ENCODE measurements at regions not wholly inside any gene's neighbourhood (a gene's known extent, or its start where the extent isn't known, plus 50 kb on each side); places are given as distances from the start of the nearest gene placed in this dataset.
"Not testable (repeated sequence)": the region's sequence is repeated elsewhere in the genome, so short reads cannot be mapped to it uniquely, and the experiment has no call there.

DNA sequence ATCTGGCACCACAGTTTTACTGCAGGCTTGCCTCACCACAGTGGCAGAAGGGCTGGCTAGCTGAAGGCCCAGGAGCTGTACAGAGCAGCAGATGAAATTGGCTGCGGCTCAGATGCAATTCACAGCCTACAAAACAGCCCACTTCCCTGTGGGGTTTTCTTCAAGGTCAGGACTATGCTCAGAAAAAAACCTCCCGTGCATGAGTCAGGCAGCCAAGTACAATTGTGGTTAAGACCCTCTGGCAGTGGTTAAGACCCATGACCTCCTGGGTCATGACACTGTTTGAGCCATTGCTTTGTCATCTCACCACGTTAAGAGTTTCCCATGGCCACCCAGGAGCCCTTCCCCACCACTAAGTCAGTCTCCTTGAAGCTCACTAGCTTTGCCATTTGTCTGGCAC, 276.3 kb downstream of the HNRNPD start:
- intact Hi-C loops (cut with DNase I; ENCODE audit: low total_unique reads): no loop called here

DNA sequence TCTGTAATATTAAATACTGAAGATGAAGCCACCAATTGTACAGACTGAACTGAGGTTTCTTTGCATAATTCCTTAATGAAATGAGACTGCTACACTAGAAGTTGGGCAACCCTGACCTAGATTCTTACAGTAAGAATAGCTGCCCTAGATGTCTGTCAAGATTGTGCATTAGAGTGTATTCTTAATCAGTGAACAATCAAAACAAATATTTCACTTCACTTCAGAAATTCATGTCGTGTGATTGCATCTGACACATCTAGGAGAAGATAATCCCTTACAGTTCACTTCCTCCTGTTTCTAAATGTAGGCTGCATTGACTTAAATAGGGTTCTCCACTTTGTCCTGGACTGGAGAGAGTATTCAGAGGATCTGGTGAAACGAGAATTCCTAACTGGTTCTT, 283.1 kb downstream of the HNRNPD start:
- Histone ChIP-seq H3K27me3 (no peaks in the 10 kb centered on the region), H3K27ac (no peak overlapping the region), H3K4me3 (no peak overlapping the region), H3K9me3 (no peaks in the 10 kb centered on the region), H3K4me1 (no peaks in the 10 kb centered on the region), H3K36me3 (no peaks in the 10 kb centered on the region)
- in situ Hi-C loops (cut with MboI; ENCODE audit: low pct_ligation_motif_present in 1 of 4, low pct_unique_long_range_greater_than_20kb in 1 of 4, low sequenced_read_pairs in 3 of 4) (no loop called here), intact Hi-C loops (cut with DNase I; ENCODE audit: low total_unique reads) (no loop called here)
- 33 to 46% methylated on average over 1 to 2 of the region's 2 CpGs for WGBS, 2 donors (ENCODE audit: low coverage in 1 of 2)
- DNase-seq: no peak
- TF ChIP-seq POLR2AphosphoS5 (IDR thresholded peaks at IDR 0.05): no peak
- TF ChIP-seq, protein P1, sequence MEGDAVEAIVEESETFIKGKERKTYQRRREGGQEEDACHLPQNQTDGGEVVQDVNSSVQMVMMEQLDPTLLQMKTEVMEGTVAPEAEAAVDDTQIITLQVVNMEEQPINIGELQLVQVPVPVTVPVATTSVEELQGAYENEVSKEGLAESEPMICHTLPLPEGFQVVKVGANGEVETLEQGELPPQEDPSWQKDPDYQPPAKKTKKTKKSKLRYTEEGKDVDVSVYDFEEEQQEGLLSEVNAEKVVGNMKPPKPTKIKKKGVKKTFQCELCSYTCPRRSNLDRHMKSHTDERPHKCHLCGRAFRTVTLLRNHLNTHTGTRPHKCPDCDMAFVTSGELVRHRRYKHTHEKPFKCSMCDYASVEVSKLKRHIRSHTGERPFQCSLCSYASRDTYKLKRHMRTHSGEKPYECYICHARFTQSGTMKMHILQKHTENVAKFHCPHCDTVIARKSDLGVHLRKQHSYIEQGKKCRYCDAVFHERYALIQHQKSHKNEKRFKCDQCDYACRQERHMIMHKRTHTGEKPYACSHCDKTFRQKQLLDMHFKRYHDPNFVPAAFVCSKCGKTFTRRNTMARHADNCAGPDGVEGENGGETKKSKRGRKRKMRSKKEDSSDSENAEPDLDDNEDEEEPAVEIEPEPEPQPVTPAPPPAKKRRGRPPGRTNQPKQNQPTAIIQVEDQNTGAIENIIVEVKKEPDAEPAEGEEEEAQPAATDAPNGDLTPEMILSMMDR (IDR thresholded peaks at IDR 0.05): no peak

More for the DNA sequence above, 276.3 kb downstream of the HNRNPD start:
- 49% methylated on average over 3 of the region's 3 CpGs; no CpG with 5 or more reads in 1 of the 2 donors for WGBS, 2 donors (ENCODE audit: low coverage in 1 of 2)
- DNase-seq: no peak
- Histone ChIP-seq H3K4me1 (no peaks in the 10 kb centered on the region), H3K36me3 (no peaks in the 10 kb centered on the region), H3K27ac (no peak overlapping the region), H3K9me3 (no peaks in the 10 kb centered on the region), H3K27me3 (no peaks in the 10 kb centered on the region), H3K4me3 (no peak overlapping the region)
- TF ChIP-seq POLR2AphosphoS5 (IDR thresholded peaks at IDR 0.05): no peak
- no peak for TF ChIP-seq EP300 (IDR thresholded peaks at IDR 0.05; ENCODE audit: low read depth)
- TF ChIP-seq, protein P1 (IDR thresholded peaks at IDR 0.05): no peak
- TF ChIP-seq POLR2A (IDR thresholded peaks at IDR 0.05): no peak
- in situ Hi-C loops (cut with MboI; ENCODE audit: low pct_ligation_motif_present in 1 of 4, low pct_unique_long_range_greater_than_20kb in 1 of 4, low sequenced_read_pairs in 3 of 4): no loop called here

DNA sequence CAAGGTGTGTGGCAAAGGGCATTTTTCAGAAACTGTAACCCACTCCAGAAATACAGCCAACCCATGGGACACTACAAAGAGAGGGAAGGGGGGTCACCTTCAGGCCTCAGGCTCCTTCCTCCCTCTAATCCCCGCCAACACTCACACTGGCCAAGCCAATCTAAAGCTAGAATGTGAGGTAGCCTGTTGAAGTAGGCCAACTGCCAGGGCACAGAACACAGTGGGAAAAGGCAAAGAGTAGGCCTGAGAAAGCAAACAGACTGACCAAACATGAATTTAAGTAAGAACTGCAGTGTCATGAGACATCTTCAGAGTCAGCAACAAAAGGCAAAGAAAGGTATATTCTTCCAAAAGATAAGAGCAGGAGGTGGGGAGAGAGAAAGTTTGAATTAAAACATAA, 289.0 kb downstream of the HNRNPD start:
- no peak for DNase-seq

DNA sequence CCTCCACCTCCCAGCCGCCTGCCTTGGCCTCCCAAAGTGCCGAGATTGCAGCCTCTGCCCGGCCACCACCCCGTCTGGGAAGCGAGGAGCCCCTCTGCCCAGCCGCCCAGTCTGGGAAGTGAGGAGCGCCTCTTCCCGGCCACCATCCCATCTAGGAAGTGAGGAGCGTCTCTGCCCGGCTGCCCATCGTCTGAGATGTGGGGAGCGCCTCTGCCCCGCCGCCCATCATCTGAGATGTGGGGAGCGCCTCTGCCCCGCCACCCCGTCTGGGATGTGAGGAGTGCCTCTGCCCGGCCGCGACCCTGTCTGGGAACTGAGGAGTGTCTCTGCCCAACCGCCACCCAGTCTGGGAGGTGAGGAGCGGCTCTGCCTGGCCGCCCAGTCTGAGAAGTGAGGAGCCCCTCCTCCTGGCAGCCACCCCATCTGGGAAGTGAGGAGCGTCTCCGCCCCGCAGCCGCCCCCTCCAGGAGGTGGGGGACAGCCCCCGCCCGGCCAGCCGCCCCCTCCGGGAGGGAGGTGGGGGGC, 296.3 kb downstream of the HNRNPD start:
- H3K9me3 ChIP-seq; H3K36me3 ChIP-seq; H3K27me3 ChIP-seq; H3K27ac ChIP-seq; DNase-seq; in situ Hi-C loops (cut with MboI; ENCODE audit: low pct_ligation_motif_present in 1 of 4, low pct_unique_long_range_greater_than_20kb in 1 of 4, low sequenced_read_pairs in 3 of 4); H3K4me3 ChIP-seq; H3K4me1 ChIP-seq; intact Hi-C loops (cut with DNase I; ENCODE audit: low total_unique reads): not testable (repeated sequence)
- 89% methylated on average over 23 of the region's 31 CpGs; no CpG with 5 or more reads in 1 of the 2 donors for WGBS, 2 donors (ENCODE audit: low coverage in 1 of 2)

More for the DNA sequence above, 289.0 kb downstream of the HNRNPD start:
- WGBS, 2 donors (ENCODE audit: low coverage in 1 of 2): 100% methylated on average over 1 of the region's 1 CpG
- Histone ChIP-seq H3K27me3 (no peaks in the 10 kb centered on the region), H3K27ac (no peak overlapping the region), H3K4me3 (no peak overlapping the region), H3K9me3 (no peaks in the 10 kb centered on the region), H3K36me3 (no peaks in the 10 kb centered on the region), H3K4me1 (no peaks in the 10 kb centered on the region)
- intact Hi-C loops (cut with DNase I; ENCODE audit: low total_unique reads): no loop called here
- in situ Hi-C loops (cut with MboI; ENCODE audit: low pct_ligation_motif_present in 1 of 4, low pct_unique_long_range_greater_than_20kb in 1 of 4, low sequenced_read_pairs in 3 of 4): no loop called here
- TF ChIP-seq POLR2A (IDR thresholded peaks at IDR 0.05) (no peak), POLR2AphosphoS5 (IDR thresholded peaks at IDR 0.05) (no peak), EP300 (IDR thresholded peaks at IDR 0.05; ENCODE audit: low read depth) (no peak)
- TF ChIP-seq, protein P1 (IDR thresholded peaks at IDR 0.05): no peak

DNA sequence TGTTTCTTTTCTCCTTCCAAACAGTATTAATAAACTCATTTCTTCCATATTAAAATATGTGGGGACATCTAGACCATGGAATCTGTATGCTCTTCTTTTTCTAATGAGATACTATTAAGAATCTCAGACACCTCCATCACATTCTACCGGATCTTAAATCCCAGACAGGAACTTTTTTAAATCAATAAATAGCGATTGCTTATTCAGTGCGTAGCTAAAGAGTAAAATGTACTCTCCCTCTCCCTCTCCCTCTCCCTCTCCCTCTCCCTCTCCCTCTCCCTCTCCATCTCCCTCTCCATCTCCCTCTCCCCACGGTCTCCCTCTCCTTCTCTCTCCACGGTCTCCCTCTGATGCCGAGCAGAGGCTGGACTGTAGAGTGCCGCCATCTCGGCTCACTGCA, 297.0 kb downstream of the HNRNPD start:
- no peaks in the 10 kb centered on the region for H3K27me3 ChIP-seq
- 95 to 100% methylated on average over 3 to 8 of the region's 8 CpGs for WGBS, 2 donors (ENCODE audit: low coverage in 1 of 2)
- intact Hi-C loops (cut with DNase I; ENCODE audit: low total_unique reads): no loop called here
- in situ Hi-C loops (cut with MboI; ENCODE audit: low pct_ligation_motif_present in 1 of 4, low pct_unique_long_range_greater_than_20kb in 1 of 4, low sequenced_read_pairs in 3 of 4): no loop called here
- H3K27ac ChIP-seq: no peak overlapping the region
- no peak for DNase-seq
- TF ChIP-seq EP300 (IDR thresholded peaks at IDR 0.05; ENCODE audit: low read depth): no peak
- TF ChIP-seq POLR2AphosphoS5 (IDR thresholded peaks at IDR 0.05): no peak
- no peak for TF ChIP-seq POLR2A (IDR thresholded peaks at IDR 0.05)
- TF ChIP-seq, protein P1 (IDR thresholded peaks at IDR 0.05): no peak
- no peaks in the 10 kb centered on the region for H3K4me1 ChIP-seq
- no peak overlapping the region for H3K4me3 ChIP-seq
- no peaks in the 10 kb centered on the region for H3K36me3 ChIP-seq
- H3K9me3 ChIP-seq: no peaks in the 10 kb centered on the region

Data from transverse colon (tissue), 4 donors.